Uterus (tissue), 3 donors: ENCODE measurements at regions not wholly inside any gene's neighbourhood (a gene's known extent, or its start where the extent isn't known, plus 50 kb on each side); places are given as distances from the start of the nearest gene placed in this dataset.

Experiments
- DNase-seq, 2 donors: peaks; one replicate each; pipeline ENCODE4 v3.0.0-alpha.2; 2019 to 2020
- H3K27ac ChIP-seq, 2 donors: fragments of 200-600 bp; sonication (generic); 1 replicate in 1 of 2; 2 replicates in 1 of 2; pipeline ENCODE4 v1.5.1; 2016 to 2018
- H3K27me3 ChIP-seq, 2 donors: fragments of 200-600 bp; sonication (generic); one replicate each; pipeline ENCODE4 v1.5.1; 2018 to 2019; ENCODE audit warnings: control low read depth in 1 of 2
- H3K36me3 ChIP-seq, 2 donors: fragments of 200-600 bp; sonication (generic); one replicate each; pipeline ENCODE4 v1.5.1; 2019; ENCODE audit warnings: control low read depth in 1 of 2
- H3K4me1 ChIP-seq, 2 donors: fragments of 200-600 bp; sonication (generic); one replicate each; pipeline ENCODE4 v1.5.1; 2018 to 2019; ENCODE audit warnings: control low read depth in 1 of 2
- H3K4me3 ChIP-seq, 2 donors: fragments of 200-600 bp; sonication (generic); 1 replicate in 1 of 2; 2 replicates in 1 of 2; pipeline ENCODE4 v1.5.1; 2018 to 2019; ENCODE audit warnings: mild to moderate bottlenecking in 1 of 2
- H3K9me3 ChIP-seq, 2 donors: fragments of 200-600 bp; sonication (generic); one replicate each; pipeline ENCODE4 v1.5.1; 2019; ENCODE audit warnings: control low read depth in 1 of 2
- POLR2A ChIP-seq, 2 donors: fragments of 450-650 bp; IDR thresholded peaks; one replicate each; pipeline ENCODE4 v1.6.1; 2016; ENCODE audit warnings: antibody characterized with exemption in 2 of 2, mild to moderate bottlenecking in 1 of 2, moderate library complexity in 1 of 2
- intact Hi-C: fragments of 100-400 bp; cut with DNase I; formaldehyde crosslinking; loops from one replicate; pipeline ENCODE4 v1.15.1; 2023; ENCODE audit warnings: low total_unique reads
- TF ChIP-seq, protein P1 (sequence below), 4 experiments: fragments of 200-600 bp in 2 of 4; fragments of 450-650 bp in 2 of 4; sonication (generic) in 2 of 4; IDR thresholded peaks; one replicate each; pipeline ENCODE4 v1.5.1; 2016 to 2019; ENCODE audit warnings: antibody characterized with exemption in 4 of 4, mild to moderate bottlenecking in 2 of 4, moderate library complexity in 1 of 4
- donor health status: DM: yes; HTN: yes; CAD: no.

DNA sequence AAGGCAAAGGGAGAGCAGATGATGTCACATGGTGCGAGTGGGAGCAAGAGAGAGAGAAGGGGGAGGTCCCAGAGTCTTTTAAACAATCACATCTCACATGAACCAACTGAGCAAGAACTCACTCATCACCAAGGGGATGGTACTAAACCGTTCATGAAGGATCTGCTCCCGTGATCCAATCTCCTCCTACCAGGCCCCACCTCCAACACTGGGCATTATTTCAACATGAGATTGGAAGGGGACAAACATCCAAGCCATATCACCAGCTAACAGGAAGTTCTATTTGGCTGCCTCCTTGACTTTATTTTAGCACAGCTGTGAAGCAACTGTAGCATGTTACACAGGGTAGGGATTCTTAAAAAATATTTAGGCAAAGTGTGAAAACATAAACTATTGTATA lies 102.5 kb downstream of the DDIT4L start:
- intact Hi-C loops = no loop called here
- Histone ChIP-seq H3K4me3 (no peak overlapping the region), H3K27me3 (no peaks in the 10 kb centered on the region), H3K4me1 (no peaks in the 10 kb centered on the region), H3K9me3 (no peaks in the 10 kb centered on the region), H3K27ac (no peak overlapping the region), H3K36me3 (no peaks in the 10 kb centered on the region)
- DNase-seq = no peak
- TF ChIP-seq POLR2A (IDR thresholded peaks at IDR 0.05) = no peak
- TF ChIP-seq, protein P1, sequence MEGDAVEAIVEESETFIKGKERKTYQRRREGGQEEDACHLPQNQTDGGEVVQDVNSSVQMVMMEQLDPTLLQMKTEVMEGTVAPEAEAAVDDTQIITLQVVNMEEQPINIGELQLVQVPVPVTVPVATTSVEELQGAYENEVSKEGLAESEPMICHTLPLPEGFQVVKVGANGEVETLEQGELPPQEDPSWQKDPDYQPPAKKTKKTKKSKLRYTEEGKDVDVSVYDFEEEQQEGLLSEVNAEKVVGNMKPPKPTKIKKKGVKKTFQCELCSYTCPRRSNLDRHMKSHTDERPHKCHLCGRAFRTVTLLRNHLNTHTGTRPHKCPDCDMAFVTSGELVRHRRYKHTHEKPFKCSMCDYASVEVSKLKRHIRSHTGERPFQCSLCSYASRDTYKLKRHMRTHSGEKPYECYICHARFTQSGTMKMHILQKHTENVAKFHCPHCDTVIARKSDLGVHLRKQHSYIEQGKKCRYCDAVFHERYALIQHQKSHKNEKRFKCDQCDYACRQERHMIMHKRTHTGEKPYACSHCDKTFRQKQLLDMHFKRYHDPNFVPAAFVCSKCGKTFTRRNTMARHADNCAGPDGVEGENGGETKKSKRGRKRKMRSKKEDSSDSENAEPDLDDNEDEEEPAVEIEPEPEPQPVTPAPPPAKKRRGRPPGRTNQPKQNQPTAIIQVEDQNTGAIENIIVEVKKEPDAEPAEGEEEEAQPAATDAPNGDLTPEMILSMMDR (IDR thresholded peaks at IDR 0.05) = no peak

- Histone ChIP-seq H3K9me3 (no peaks in the 10 kb centered on the region), H3K27ac (no peak overlapping the region), H3K4me3 (no peak overlapping the region), H3K36me3 (no peaks in the 10 kb centered on the region), H3K4me1 (no peaks in the 10 kb centered on the region), H3K27me3 (no peaks in the 10 kb centered on the region)
- DNase-seq = no peak
- TF ChIP-seq POLR2A (IDR thresholded peaks at IDR 0.05) = no peak
- TF ChIP-seq, protein P1 (IDR thresholded peaks at IDR 0.05) = no peak
- intact Hi-C loops = no loop called here
Measured at GRCh38 chr4:100086766-100087431, 103.4 kb downstream of the DDIT4L start.

DNA sequence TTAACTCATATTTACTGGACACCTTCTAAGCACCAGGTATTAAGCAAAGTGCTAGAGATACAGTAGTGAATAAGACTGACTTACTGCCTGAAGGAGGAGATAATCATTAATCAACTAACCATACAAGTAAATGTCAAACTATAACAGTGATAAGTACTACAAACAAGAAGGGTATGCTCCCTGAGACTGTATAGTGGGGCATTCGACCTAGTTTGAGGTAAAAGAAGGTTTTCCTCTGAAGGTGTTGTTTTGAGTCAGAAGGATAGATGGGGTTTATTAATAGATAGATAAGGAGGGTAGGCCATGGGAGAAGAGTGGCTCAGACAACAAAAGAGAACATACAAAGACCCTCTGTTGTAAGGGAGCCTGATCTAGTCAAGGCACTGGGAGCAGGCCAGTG lies 105.4 kb downstream of the DDIT4L start:
- no peaks in the 10 kb centered on the region for H3K36me3 ChIP-seq
- H3K27ac ChIP-seq = no peak overlapping the region
- no peak overlapping the region for H3K4me3 ChIP-seq
- H3K9me3 ChIP-seq = no peaks in the 10 kb centered on the region
- no peak for DNase-seq
- no peaks in the 10 kb centered on the region for H3K4me1 ChIP-seq
- H3K27me3 ChIP-seq = no peaks in the 10 kb centered on the region
- TF ChIP-seq, protein P1 (IDR thresholded peaks at IDR 0.05) = no peak
- no peak for TF ChIP-seq POLR2A (IDR thresholded peaks at IDR 0.05)
- intact Hi-C loops = no loop called here

- no peak for TF ChIP-seq POLR2A (IDR thresholded peaks at IDR 0.05)
- TF ChIP-seq, protein P1 (IDR thresholded peaks at IDR 0.05) = no peak
- H3K27ac ChIP-seq = no peak overlapping the region
- no peaks in the 10 kb centered on the region for H3K36me3 ChIP-seq
- no peak overlapping the region for H3K4me3 ChIP-seq
- H3K27me3 ChIP-seq = no peaks in the 10 kb centered on the region
- DNase-seq = no peak
- no peaks in the 10 kb centered on the region for H3K4me1 ChIP-seq
- intact Hi-C loops = no loop called here
- H3K9me3 ChIP-seq = no peaks in the 10 kb centered on the region
Measured at GRCh38 chr4:100083289-100083688, 107.0 kb downstream of the DDIT4L start.

- H3K4me3 ChIP-seq = no peak overlapping the region
- H3K4me1 ChIP-seq = no peaks in the 10 kb centered on the region
- no peak overlapping the region for H3K27ac ChIP-seq
- no peaks in the 10 kb centered on the region for H3K9me3 ChIP-seq
- H3K27me3 ChIP-seq = no peaks in the 10 kb centered on the region
- intact Hi-C loops = no loop called here
- TF ChIP-seq, protein P1 (IDR thresholded peaks at IDR 0.05) = no peak
- no peak for TF ChIP-seq POLR2A (IDR thresholded peaks at IDR 0.05)
- no peaks in the 10 kb centered on the region for H3K36me3 ChIP-seq
- no peak for DNase-seq
Measured at GRCh38 chr4:100082852-100083251, 107.4 kb downstream of the DDIT4L start.
